ENCODE measurements at regions not wholly inside any gene's neighbourhood (a gene's known extent, or its start where the extent isn't known, plus 50 kb on each side); places are given as distances from the start of the nearest gene placed in this dataset.
"Not testable (repeated sequence)": the region's sequence is repeated elsewhere in the genome, so short reads cannot be mapped to it uniquely, and the experiment has no call there.

- Histone ChIP-seq H3K4me1 (ENCODE audit: control insufficient read depth, insufficient read depth, low read length, poor library complexity, severe bottlenecking) (no peaks in the 10 kb centered on the region), H3K9me3 (ENCODE audit: control insufficient read depth, low read length) (no peaks in the 10 kb centered on the region), H3K27ac (ENCODE audit: low read depth, low read length, severe bottlenecking) (no peak overlapping the region), H3K4me3 (ENCODE audit: extremely low read depth, insufficient read depth, low read length, poor library complexity, severe bottlenecking) (no peak overlapping the region), H3K36me3 (ENCODE audit: control insufficient read depth, insufficient read depth, low read length) (no peaks in the 10 kb centered on the region)
- WGBS, 2 experiments (ENCODE audit: insufficient coverage in 2 of 2): 73 to 100% methylated on average over 1 to 3 of the region's 5 CpGs
Observed at GRCh38 chr3:87691109-87691508, 367.7 kb downstream of the CGGBP1 start.

- H3K4me3 ChIP-seq (ENCODE audit: extremely low read depth, insufficient read depth, low read length, poor library complexity, severe bottlenecking); H3K9me3 ChIP-seq (ENCODE audit: control insufficient read depth, low read length); H3K36me3 ChIP-seq (ENCODE audit: control insufficient read depth, insufficient read depth, low read length); H3K4me1 ChIP-seq (ENCODE audit: control insufficient read depth, insufficient read depth, low read length, poor library complexity, severe bottlenecking); H3K27ac ChIP-seq (ENCODE audit: low read depth, low read length, severe bottlenecking): not testable (repeated sequence)
- WGBS, 2 experiments (ENCODE audit: insufficient coverage in 2 of 2): 89 to 94% methylated on average over 7 to 14 of the region's 27 CpGs
Observed at GRCh38 chr3:87678984-87679660, 379.7 kb downstream of the CGGBP1 start.

- no peak overlapping the region for H3K4me3 ChIP-seq (ENCODE audit: extremely low read depth, insufficient read depth, low read length, poor library complexity, severe bottlenecking)
- no peaks in the 10 kb centered on the region for H3K9me3 ChIP-seq (ENCODE audit: control insufficient read depth, low read length)
- no peak overlapping the region for H3K27ac ChIP-seq (ENCODE audit: low read depth, low read length, severe bottlenecking)
- WGBS, 2 experiments (ENCODE audit: insufficient coverage in 2 of 2): 76 to 89% methylated on average over 5 to 6 of the region's 9 CpGs
- H3K4me1 ChIP-seq (ENCODE audit: control insufficient read depth, insufficient read depth, low read length, poor library complexity, severe bottlenecking): no peaks in the 10 kb centered on the region
- no peaks in the 10 kb centered on the region for H3K36me3 ChIP-seq (ENCODE audit: control insufficient read depth, insufficient read depth, low read length)
Observed at GRCh38 chr3:87674397-87675161, 384.2 kb downstream of the CGGBP1 start.

GRCh38 chr3:87673132-87673531 lies 385.7 kb downstream of the CGGBP1 start:
- no CpG with 5 or more reads among the region's 4 CpGs for WGBS, 2 experiments (ENCODE audit: insufficient coverage in 2 of 2)
- H3K4me1 ChIP-seq (ENCODE audit: control insufficient read depth, insufficient read depth, low read length, poor library complexity, severe bottlenecking): no peaks in the 10 kb centered on the region
- H3K4me3 ChIP-seq (ENCODE audit: extremely low read depth, insufficient read depth, low read length, poor library complexity, severe bottlenecking): no peak overlapping the region
- H3K36me3 ChIP-seq (ENCODE audit: control insufficient read depth, insufficient read depth, low read length): no peaks in the 10 kb centered on the region
- no peak overlapping the region for H3K27ac ChIP-seq (ENCODE audit: low read depth, low read length, severe bottlenecking)
- no peaks in the 10 kb centered on the region for H3K9me3 ChIP-seq (ENCODE audit: control insufficient read depth, low read length)

- no peak overlapping the region for H3K27ac ChIP-seq (ENCODE audit: low read depth, low read length, severe bottlenecking)
- WGBS, 2 experiments (ENCODE audit: insufficient coverage in 2 of 2): 90 to 100% methylated on average over 1 of the region's 2 CpGs
- H3K9me3 ChIP-seq (ENCODE audit: control insufficient read depth, low read length): no peaks in the 10 kb centered on the region
- H3K36me3 ChIP-seq (ENCODE audit: control insufficient read depth, insufficient read depth, low read length): no peaks in the 10 kb centered on the region
- H3K4me1 ChIP-seq (ENCODE audit: control insufficient read depth, insufficient read depth, low read length, poor library complexity, severe bottlenecking): no peaks in the 10 kb centered on the region
- no peak overlapping the region for H3K4me3 ChIP-seq (ENCODE audit: extremely low read depth, insufficient read depth, low read length, poor library complexity, severe bottlenecking)
Observed at GRCh38 chr3:87654184-87654583, 377.8 kb upstream of the POU1F1 start.

- 93 to 100% methylated on average over 1 to 2 of the region's 3 CpGs for WGBS, 2 experiments (ENCODE audit: insufficient coverage in 2 of 2)
- H3K27ac ChIP-seq (ENCODE audit: low read depth, low read length, severe bottlenecking); H3K9me3 ChIP-seq (ENCODE audit: control insufficient read depth, low read length); H3K4me3 ChIP-seq (ENCODE audit: extremely low read depth, insufficient read depth, low read length, poor library complexity, severe bottlenecking); H3K36me3 ChIP-seq (ENCODE audit: control insufficient read depth, insufficient read depth, low read length); H3K4me1 ChIP-seq (ENCODE audit: control insufficient read depth, insufficient read depth, low read length, poor library complexity, severe bottlenecking): not testable (repeated sequence)
Observed at GRCh38 chr3:87653138-87653537, 376.8 kb upstream of the POU1F1 start.

- Histone ChIP-seq H3K27ac (ENCODE audit: low read depth, low read length, severe bottlenecking) (no peak overlapping the region), H3K4me3 (ENCODE audit: extremely low read depth, insufficient read depth, low read length, poor library complexity, severe bottlenecking) (no peak overlapping the region)
- WGBS, 2 experiments (ENCODE audit: insufficient coverage in 2 of 2): 83 to 91% methylated on average over 1 of the region's 1 CpG
Observed at GRCh38 chr3:87634426-87634825, 358.0 kb upstream of the POU1F1 start.

GRCh38 chr3:87627316-87627715 lies 350.9 kb upstream of the POU1F1 start:
- Histone ChIP-seq H3K9me3 (ENCODE audit: control insufficient read depth, low read length) (no peaks in the 10 kb centered on the region), H3K36me3 (ENCODE audit: control insufficient read depth, insufficient read depth, low read length) (no peaks in the 10 kb centered on the region), H3K4me1 (ENCODE audit: control insufficient read depth, insufficient read depth, low read length, poor library complexity, severe bottlenecking) (no peaks in the 10 kb centered on the region), H3K27ac (ENCODE audit: low read depth, low read length, severe bottlenecking) (no peak overlapping the region), H3K4me3 (ENCODE audit: extremely low read depth, insufficient read depth, low read length, poor library complexity, severe bottlenecking) (no peak overlapping the region)
- 65 to 92% methylated on average over 3 of the region's 4 CpGs for WGBS, 2 experiments (ENCODE audit: insufficient coverage in 2 of 2)

More at GRCh38 chr3:87634426-87634825, 358.0 kb upstream of the POU1F1 start:
- H3K9me3 ChIP-seq (ENCODE audit: control insufficient read depth, low read length): no peaks in the 10 kb centered on the region
- H3K4me1 ChIP-seq (ENCODE audit: control insufficient read depth, insufficient read depth, low read length, poor library complexity, severe bottlenecking): no peaks in the 10 kb centered on the region
- no peaks in the 10 kb centered on the region for H3K36me3 ChIP-seq (ENCODE audit: control insufficient read depth, insufficient read depth, low read length)

GRCh38 chr3:87626546-87626945 lies 350.2 kb upstream of the POU1F1 start:
- no CpG with 5 or more reads among the region's 1 CpG for WGBS, 2 experiments (ENCODE audit: insufficient coverage in 2 of 2)

GRCh38 chr3:87625876-87626275 lies 349.5 kb upstream of the POU1F1 start:
- Histone ChIP-seq H3K4me3 (ENCODE audit: extremely low read depth, insufficient read depth, low read length, poor library complexity, severe bottlenecking) (no peak overlapping the region), H3K9me3 (ENCODE audit: control insufficient read depth, low read length) (no peaks in the 10 kb centered on the region), H3K27ac (ENCODE audit: low read depth, low read length, severe bottlenecking) (no peak overlapping the region), H3K36me3 (ENCODE audit: control insufficient read depth, insufficient read depth, low read length) (no peaks in the 10 kb centered on the region), H3K4me1 (ENCODE audit: control insufficient read depth, insufficient read depth, low read length, poor library complexity, severe bottlenecking) (no peaks in the 10 kb centered on the region)
- WGBS, 2 experiments (ENCODE audit: insufficient coverage in 2 of 2): 92 to 95% methylated on average over 2 of the region's 2 CpGs

More at GRCh38 chr3:87626546-87626945, 350.2 kb upstream of the POU1F1 start:
- Histone ChIP-seq H3K9me3 (ENCODE audit: control insufficient read depth, low read length) (no peaks in the 10 kb centered on the region), H3K4me3 (ENCODE audit: extremely low read depth, insufficient read depth, low read length, poor library complexity, severe bottlenecking) (no peak overlapping the region), H3K27ac (ENCODE audit: low read depth, low read length, severe bottlenecking) (no peak overlapping the region), H3K36me3 (ENCODE audit: control insufficient read depth, insufficient read depth, low read length) (no peaks in the 10 kb centered on the region), H3K4me1 (ENCODE audit: control insufficient read depth, insufficient read depth, low read length, poor library complexity, severe bottlenecking) (no peaks in the 10 kb centered on the region)

- Histone ChIP-seq H3K9me3 (ENCODE audit: control insufficient read depth, low read length) (no peaks in the 10 kb centered on the region), H3K36me3 (ENCODE audit: control insufficient read depth, insufficient read depth, low read length) (no peaks in the 10 kb centered on the region), H3K4me1 (ENCODE audit: control insufficient read depth, insufficient read depth, low read length, poor library complexity, severe bottlenecking) (no peaks in the 10 kb centered on the region), H3K4me3 (ENCODE audit: extremely low read depth, insufficient read depth, low read length, poor library complexity, severe bottlenecking) (no peak overlapping the region), H3K27ac (ENCODE audit: low read depth, low read length, severe bottlenecking) (no peak overlapping the region)
- 85% methylated on average over 2 of the region's 2 CpGs; no CpG with 5 or more reads in 1 of the 2 experiments for WGBS, 2 experiments (ENCODE audit: insufficient coverage in 2 of 2)
Observed at GRCh38 chr3:87624860-87625259, 348.5 kb upstream of the POU1F1 start.
